ENCODE measurements at regions not wholly inside any gene's neighbourhood (a gene's known extent, or its start where the extent isn't known, plus 50 kb on each side); places are given as distances from the start of the nearest gene placed in this dataset.

GRCh38 chr14:57071639-57072038 is 197.1 kb downstream of the EXOC5 start:
- WGBS, result no CpG with 5 or more reads among the region's 1 CpG
- peaks cover 5 to 13% of the 10 kb centered on the region in 2 experiments for H3K27me3 ChIP-seq (ENCODE audit: control insufficient read depth in 1 of 2, insufficient read depth in 1 of 2, low read length in 2 of 2)
- no peak overlapping the region for H2BK120ac ChIP-seq (ENCODE audit: low read depth, low read length)

GRCh38 chr14:57069702-57070101 is 199.0 kb downstream of the EXOC5 start:
- H3K79me1 ChIP-seq (replicated peaks; ENCODE audit: low read length, poor library complexity, severe bottlenecking), result peaks cover 2% of the 10 kb centered on the region
- H2AFZ ChIP-seq (ENCODE audit: low read depth, low read length), result no peak overlapping the region
- WGBS, result 81% methylated on average over 3 of the region's 5 CpGs
- H3K4me2 ChIP-seq (ENCODE audit: low read length, poor library complexity, severe bottlenecking), result no peak overlapping the region
- no peak overlapping the region for H3K14ac ChIP-seq (ENCODE audit: low read length in 2 of 2)
- H3K4me3 ChIP-seq (ENCODE audit: insufficient read depth in 1 of 2, low read depth in 1 of 2, low read length in 2 of 2), result no peak overlapping the region
- H4K8ac ChIP-seq (ENCODE audit: low read length), result no peak overlapping the region
- H3K36me3 ChIP-seq (ENCODE audit: control insufficient read depth in 1 of 2, insufficient read depth in 2 of 2, low read depth in 1 of 2, low read length in 2 of 2), result no peaks in the 10 kb centered on the region
- no peak overlapping the region for H2BK12ac ChIP-seq (ENCODE audit: low read length in 2 of 2)
- peaks cover 2% of the 10 kb centered on the region for H3K4me1 ChIP-seq (ENCODE audit: control insufficient read depth, insufficient read depth, low read depth, low read length)
- no peak overlapping the region for H2BK15ac ChIP-seq (ENCODE audit: low read depth, poor library complexity, severe bottlenecking)
- DNase-seq, result no peak
- H3K27me3 ChIP-seq (ENCODE audit: control insufficient read depth in 1 of 2, insufficient read depth in 1 of 2, low read length in 2 of 2), result peaks cover 5 to 17% of the 10 kb centered on the region in 2 experiments
- H3K27ac ChIP-seq (ENCODE audit: low read length, poor library complexity, severe bottlenecking), result no peak overlapping the region
- no peak overlapping the region for H3K9ac ChIP-seq (ENCODE audit: low read length)
- H2AK5ac ChIP-seq (ENCODE audit: low read length, severe bottlenecking), result no peak overlapping the region
- no peaks in the 10 kb centered on the region for H3K9me3 ChIP-seq (ENCODE audit: control insufficient read depth, low read length)
- no peak overlapping the region for H2BK120ac ChIP-seq (ENCODE audit: low read depth, low read length)
- H3K18ac ChIP-seq (ENCODE audit: low read depth in 1 of 2, low read length in 2 of 2), result no peak overlapping the region
- H2BK5ac ChIP-seq (ENCODE audit: low read depth, low read length, poor library complexity, severe bottlenecking), result no peak overlapping the region
- no peak overlapping the region for H4K91ac ChIP-seq (ENCODE audit: low read length)
- no peak overlapping the region for H3K4ac ChIP-seq (ENCODE audit: low read depth in 1 of 2, low read length in 2 of 2)
- no peak overlapping the region for H3K23ac ChIP-seq (ENCODE audit: low read length in 2 of 2)

More at GRCh38 chr14:57071639-57072038, 197.1 kb downstream of the EXOC5 start:
- no peak overlapping the region for H3K18ac ChIP-seq (ENCODE audit: low read depth in 1 of 2, low read length in 2 of 2)
- H3K27ac ChIP-seq (ENCODE audit: low read length, poor library complexity, severe bottlenecking), result no peak overlapping the region
- H3K4ac ChIP-seq (ENCODE audit: low read depth in 1 of 2, low read length in 2 of 2), result no peak overlapping the region
- no peak for DNase-seq
- no peak overlapping the region for H3K4me2 ChIP-seq (ENCODE audit: low read length, poor library complexity, severe bottlenecking)
- H2BK15ac ChIP-seq (ENCODE audit: low read depth, poor library complexity, severe bottlenecking), result no peak overlapping the region
- H3K9ac ChIP-seq (ENCODE audit: low read length), result no peak overlapping the region
- no peak overlapping the region for H2BK5ac ChIP-seq (ENCODE audit: low read depth, low read length, poor library complexity, severe bottlenecking)
- H3K4me1 ChIP-seq (ENCODE audit: control insufficient read depth, insufficient read depth, low read depth, low read length), result peaks cover 2% of the 10 kb centered on the region
- H2AFZ ChIP-seq (ENCODE audit: low read depth, low read length), result no peak overlapping the region
- H3K9me3 ChIP-seq (ENCODE audit: control insufficient read depth, low read length), result no peaks in the 10 kb centered on the region
- no peak overlapping the region for H4K8ac ChIP-seq (ENCODE audit: low read length)
- H3K4me3 ChIP-seq (ENCODE audit: insufficient read depth in 1 of 2, low read depth in 1 of 2, low read length in 2 of 2), result no peak overlapping the region
- no peak overlapping the region for H3K14ac ChIP-seq (ENCODE audit: low read length in 2 of 2)
- H3K23ac ChIP-seq (ENCODE audit: low read length in 2 of 2), result no peak overlapping the region
- no peak overlapping the region for H4K91ac ChIP-seq (ENCODE audit: low read length)
- no peaks in the 10 kb centered on the region for H3K36me3 ChIP-seq (ENCODE audit: control insufficient read depth in 1 of 2, insufficient read depth in 2 of 2, low read depth in 1 of 2, low read length in 2 of 2)
- no peak overlapping the region for H2BK12ac ChIP-seq (ENCODE audit: low read length in 2 of 2)
- no peak overlapping the region for H2AK5ac ChIP-seq (ENCODE audit: low read length, severe bottlenecking)
- peaks cover 2% of the 10 kb centered on the region for H3K79me1 ChIP-seq (replicated peaks; ENCODE audit: low read length, poor library complexity, severe bottlenecking)

GRCh38 chr14:57068511-57068910 is 200.2 kb downstream of the EXOC5 start:
- Histone ChIP-seq H3K4me1 (ENCODE audit: control insufficient read depth, insufficient read depth, low read depth, low read length) (peaks cover 2% of the 10 kb centered on the region), H3K79me1 (replicated peaks; ENCODE audit: low read length, poor library complexity, severe bottlenecking) (peaks cover 2% of the 10 kb centered on the region), H3K27me3 (ENCODE audit: control insufficient read depth in 1 of 2, insufficient read depth in 1 of 2, low read length in 2 of 2) (peaks cover 5 to 24% of the 10 kb centered on the region in 2 experiments), H3K23ac (ENCODE audit: low read length in 2 of 2) (no peak overlapping the region), H2BK5ac (ENCODE audit: low read depth, low read length, poor library complexity, severe bottlenecking) (no peak overlapping the region), H3K27ac (ENCODE audit: low read length, poor library complexity, severe bottlenecking) (no peak overlapping the region), H3K36me3 (ENCODE audit: control insufficient read depth in 1 of 2, insufficient read depth in 2 of 2, low read depth in 1 of 2, low read length in 2 of 2) (no peaks in the 10 kb centered on the region), H3K14ac (ENCODE audit: low read length in 2 of 2) (no peak overlapping the region), H3K4ac (ENCODE audit: low read depth in 1 of 2, low read length in 2 of 2) (no peak overlapping the region), H3K4me2 (ENCODE audit: low read length, poor library complexity, severe bottlenecking) (no peak overlapping the region), H2AK5ac (ENCODE audit: low read length, severe bottlenecking) (no peak overlapping the region), H2BK12ac (ENCODE audit: low read length in 2 of 2) (no peak overlapping the region), H4K91ac (ENCODE audit: low read length) (no peak overlapping the region), H3K4me3 (ENCODE audit: insufficient read depth in 1 of 2, low read depth in 1 of 2, low read length in 2 of 2) (no peak overlapping the region), H3K18ac (ENCODE audit: low read depth in 1 of 2, low read length in 2 of 2) (no peak overlapping the region), H3K9ac (ENCODE audit: low read length) (no peak overlapping the region), H2BK120ac (ENCODE audit: low read depth, low read length) (no peak overlapping the region), H2AFZ (ENCODE audit: low read depth, low read length) (no peak overlapping the region), H2BK15ac (ENCODE audit: low read depth, poor library complexity, severe bottlenecking) (no peak overlapping the region), H3K9me3 (ENCODE audit: control insufficient read depth, low read length) (no peaks in the 10 kb centered on the region), H4K8ac (ENCODE audit: low read length) (no peak overlapping the region)
- 13% methylated on average over 8 of the region's 8 CpGs for WGBS
- no peak for DNase-seq

- WGBS, result 4% methylated on average over 10 of the region's 12 CpGs
- Histone ChIP-seq H2BK15ac (ENCODE audit: low read depth, poor library complexity, severe bottlenecking) (no peak overlapping the region), H3K36me3 (ENCODE audit: control insufficient read depth in 1 of 2, insufficient read depth in 2 of 2, low read depth in 1 of 2, low read length in 2 of 2) (no peaks in the 10 kb centered on the region), H3K18ac (ENCODE audit: low read depth in 1 of 2, low read length in 2 of 2) (no peak overlapping the region), H3K23ac (ENCODE audit: low read length in 2 of 2) (no peak overlapping the region), H3K14ac (ENCODE audit: low read length in 2 of 2) (no peak overlapping the region), H3K27me3 (ENCODE audit: control insufficient read depth in 1 of 2, insufficient read depth in 1 of 2, low read length in 2 of 2) (peaks cover 5 to 26% of the 10 kb centered on the region in 2 experiments), H3K9me3 (ENCODE audit: control insufficient read depth, low read length) (no peaks in the 10 kb centered on the region), H3K4me2 (ENCODE audit: low read length, poor library complexity, severe bottlenecking) (no peak overlapping the region), H2AFZ (ENCODE audit: low read depth, low read length) (no peak overlapping the region), H3K4me1 (ENCODE audit: control insufficient read depth, insufficient read depth, low read depth, low read length) (peaks cover 2% of the 10 kb centered on the region), H3K79me1 (replicated peaks; ENCODE audit: low read length, poor library complexity, severe bottlenecking) (peaks cover 1% of the 10 kb centered on the region), H2BK5ac (ENCODE audit: low read depth, low read length, poor library complexity, severe bottlenecking) (no peak overlapping the region), H3K4ac (ENCODE audit: low read depth in 1 of 2, low read length in 2 of 2) (no peak overlapping the region), H4K8ac (ENCODE audit: low read length) (no peak overlapping the region), H2AK5ac (ENCODE audit: low read length, severe bottlenecking) (no peak overlapping the region), H3K4me3 (ENCODE audit: insufficient read depth in 1 of 2, low read depth in 1 of 2, low read length in 2 of 2) (no peak overlapping the region), H4K91ac (ENCODE audit: low read length) (no peak overlapping the region), H2BK12ac (ENCODE audit: low read length in 2 of 2) (no peak overlapping the region), H3K9ac (ENCODE audit: low read length) (no peak overlapping the region), H3K27ac (ENCODE audit: low read length, poor library complexity, severe bottlenecking) (no peak overlapping the region), H2BK120ac (ENCODE audit: low read depth, low read length) (no peak overlapping the region)
- peak; percentile 10 for DNase-seq
Observed at GRCh38 chr14:57066887-57067513, 201.7 kb downstream of the EXOC5 start.
